ENCODE measurements at regions not wholly inside any gene's neighbourhood (a gene's known extent, or its start where the extent isn't known, plus 50 kb on each side); places are given as distances from the start of the nearest gene placed in this dataset.

GRCh38 chr4:123186731-123187130, 209.9 kb upstream of the SPRY1 start:
- no peak for TF ChIP-seq EZH2phosphoT487 (IDR thresholded peaks at IDR 0.05; ENCODE audit: borderline replicate concordance, low read length)
- TF ChIP-seq, protein P1, sequence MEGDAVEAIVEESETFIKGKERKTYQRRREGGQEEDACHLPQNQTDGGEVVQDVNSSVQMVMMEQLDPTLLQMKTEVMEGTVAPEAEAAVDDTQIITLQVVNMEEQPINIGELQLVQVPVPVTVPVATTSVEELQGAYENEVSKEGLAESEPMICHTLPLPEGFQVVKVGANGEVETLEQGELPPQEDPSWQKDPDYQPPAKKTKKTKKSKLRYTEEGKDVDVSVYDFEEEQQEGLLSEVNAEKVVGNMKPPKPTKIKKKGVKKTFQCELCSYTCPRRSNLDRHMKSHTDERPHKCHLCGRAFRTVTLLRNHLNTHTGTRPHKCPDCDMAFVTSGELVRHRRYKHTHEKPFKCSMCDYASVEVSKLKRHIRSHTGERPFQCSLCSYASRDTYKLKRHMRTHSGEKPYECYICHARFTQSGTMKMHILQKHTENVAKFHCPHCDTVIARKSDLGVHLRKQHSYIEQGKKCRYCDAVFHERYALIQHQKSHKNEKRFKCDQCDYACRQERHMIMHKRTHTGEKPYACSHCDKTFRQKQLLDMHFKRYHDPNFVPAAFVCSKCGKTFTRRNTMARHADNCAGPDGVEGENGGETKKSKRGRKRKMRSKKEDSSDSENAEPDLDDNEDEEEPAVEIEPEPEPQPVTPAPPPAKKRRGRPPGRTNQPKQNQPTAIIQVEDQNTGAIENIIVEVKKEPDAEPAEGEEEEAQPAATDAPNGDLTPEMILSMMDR (IDR thresholded peaks at IDR 0.05; ENCODE audit: low read depth, low read length, poor library complexity, severe bottlenecking): no peak
